GM12891 (cell line): ENCODE measurements at regions not wholly inside any gene's neighbourhood (a gene's known extent, or its start where the extent isn't known, plus 50 kb on each side); places are given as distances from the start of the nearest gene placed in this dataset.

Source experiments
- POLR2A ChIP-seq: IDR thresholded peaks from 2 replicates; pipeline ENCODE4 v1.6.1; 2011; ENCODE audit warnings: low read depth, low read length, control low read depth
- POLR2AphosphoS5 ChIP-seq: IDR thresholded peaks from 2 replicates; pipeline ENCODE4 v1.6.1; 2011; ENCODE audit warnings: low read depth, low read length, control low read depth
- SPI1 ChIP-seq: IDR thresholded peaks from 2 replicates; pipeline ENCODE4 v1.6.1; 2011; ENCODE audit warnings: low read depth, low read length, control low read depth
- TAF1 ChIP-seq: IDR thresholded peaks from 2 replicates; pipeline ENCODE4 v1.6.1; 2011; ENCODE audit warnings: low read depth, low read length, control low read depth

- TF ChIP-seq POLR2AphosphoS5: no peak
- no peak for TF ChIP-seq POLR2A
- TF ChIP-seq TAF1: no peak
- no peak for TF ChIP-seq SPI1
Observed at GRCh38 chr7:106778656-106779250, 86.3 kb upstream of the PIK3CG start.
